ENCODE measurements at regions not wholly inside any gene's neighbourhood (a gene's known extent, or its start where the extent isn't known, plus 50 kb on each side); places are given as distances from the start of the nearest gene placed in this dataset.

DNA sequence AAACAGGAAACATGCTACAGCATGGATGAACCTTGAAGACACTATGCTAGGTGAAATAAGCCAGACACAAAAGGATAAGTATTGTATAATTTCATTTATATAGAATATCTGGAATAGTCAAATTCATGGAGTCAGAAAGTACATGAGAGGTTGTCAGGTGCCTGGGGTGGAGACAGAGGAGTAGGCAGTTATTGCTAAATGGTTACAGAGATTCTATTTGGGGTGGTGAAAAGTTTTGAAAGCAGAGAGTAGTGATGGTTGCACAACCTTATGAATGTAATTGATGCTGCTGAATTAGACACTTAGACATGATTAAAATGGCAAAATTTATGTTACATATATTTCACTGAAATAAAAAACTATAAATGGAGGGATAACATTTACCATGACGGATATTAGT lies 197.4 kb downstream of the VAPA start:
- Histone ChIP-seq H3K9me3 (ENCODE audit: control insufficient read depth, insufficient read depth, low read depth, low read length) (no peaks in the 10 kb centered on the region), H3K4me1 (ENCODE audit: control insufficient read depth, insufficient read depth, low read length) (no peaks in the 10 kb centered on the region), H3K36me3 (ENCODE audit: control insufficient read depth in 2 of 2, insufficient read depth in 1 of 2, low read length in 2 of 2) (no peaks in the 10 kb centered on the region), H3K27ac (ENCODE audit: extremely low read depth, low read depth, low read length) (no peak overlapping the region), H3K4me3 (ENCODE audit: low read depth, low read length) (no peak overlapping the region)
- TF ChIP-seq ZNF48 (tag by site-specific recombination; IDR thresholded peaks at IDR 0.05) (no peak), ZNF140 (tag by site-specific recombination; IDR thresholded peaks at IDR 0.05) (no peak), TCF7L2 (IDR thresholded peaks at IDR 0.05; ENCODE audit: borderline replicate concordance, low read depth, low read length) (no peak), GFI1B (tag by site-specific recombination; IDR thresholded peaks at IDR 0.05) (no peak), ZBTB17 (tag by site-specific recombination; IDR thresholded peaks at IDR 0.05) (no peak)
- TF ChIP-seq, protein P1, sequence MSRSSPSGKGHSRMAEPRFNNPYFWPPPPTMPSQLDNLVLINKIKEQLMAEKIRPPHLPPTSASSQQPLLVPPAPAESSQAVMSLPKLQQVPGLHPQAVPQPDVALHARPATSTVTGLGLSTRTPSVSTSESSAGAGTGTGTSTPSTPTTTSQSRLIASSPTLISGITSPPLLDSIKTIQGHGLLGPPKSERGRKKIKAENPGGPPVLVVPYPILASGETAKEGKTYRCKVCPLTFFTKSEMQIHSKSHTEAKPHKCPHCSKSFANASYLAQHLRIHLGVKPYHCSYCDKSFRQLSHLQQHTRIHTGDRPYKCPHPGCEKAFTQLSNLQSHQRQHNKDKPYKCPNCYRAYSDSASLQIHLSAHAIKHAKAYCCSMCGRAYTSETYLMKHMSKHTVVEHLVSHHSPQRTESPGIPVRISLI (tag by site-specific recombination; IDR thresholded peaks at IDR 0.05), result no peak
- TF ChIP-seq, protein P2, sequence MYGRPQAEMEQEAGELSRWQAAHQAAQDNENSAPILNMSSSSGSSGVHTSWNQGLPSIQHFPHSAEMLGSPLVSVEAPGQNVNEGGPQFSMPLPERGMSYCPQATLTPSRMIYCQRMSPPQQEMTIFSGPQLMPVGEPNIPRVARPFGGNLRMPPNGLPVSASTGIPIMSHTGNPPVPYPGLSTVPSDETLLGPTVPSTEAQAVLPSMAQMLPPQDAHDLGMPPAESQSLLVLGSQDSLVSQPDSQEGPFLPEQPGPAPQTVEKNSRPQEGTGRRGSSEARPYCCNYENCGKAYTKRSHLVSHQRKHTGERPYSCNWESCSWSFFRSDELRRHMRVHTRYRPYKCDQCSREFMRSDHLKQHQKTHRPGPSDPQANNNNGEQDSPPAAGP (tag by site-specific recombination; IDR thresholded peaks at IDR 0.05), result no peak
- ChIA-PET POLR2A (no interaction called here), CTCF (no interaction called here)

DNA sequence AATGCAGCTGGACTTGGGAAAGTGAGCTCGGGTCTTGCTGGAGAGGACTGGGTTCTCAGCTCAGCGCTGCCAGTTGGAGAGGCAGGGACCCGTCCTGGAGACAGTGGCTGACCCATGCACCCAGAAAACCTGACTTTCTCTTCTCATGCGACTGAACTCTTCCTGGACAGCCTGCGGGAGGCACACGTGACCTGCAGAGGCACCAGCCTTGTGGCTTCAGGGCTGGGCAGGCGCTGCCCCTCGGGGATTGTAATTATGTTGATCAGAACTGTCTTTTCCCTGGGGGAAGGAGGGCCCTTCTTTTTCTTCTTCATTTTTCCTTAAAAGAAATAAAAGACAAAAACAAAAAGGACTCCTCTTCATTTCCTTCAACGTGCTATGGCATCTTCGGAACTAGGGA lies 198.1 kb downstream of the VAPA start:
- Histone ChIP-seq H3K27ac (ENCODE audit: extremely low read depth, low read depth, low read length) (no peak overlapping the region), H3K4me3 (ENCODE audit: low read depth, low read length) (no peak overlapping the region), H3K4me1 (ENCODE audit: control insufficient read depth, insufficient read depth, low read length) (no peaks in the 10 kb centered on the region), H3K36me3 (ENCODE audit: control insufficient read depth in 2 of 2, insufficient read depth in 1 of 2, low read length in 2 of 2) (no peaks in the 10 kb centered on the region), H3K9me3 (ENCODE audit: control insufficient read depth, insufficient read depth, low read depth, low read length) (no peaks in the 10 kb centered on the region)
- POLR2A ChIA-PET, result no interaction called here
- CTCF ChIA-PET, result no interaction called here
- TF ChIP-seq ZNF558 (tag by site-specific recombination; IDR thresholded peaks at IDR 0.05), result no peak
- TF ChIP-seq, protein P3, sequence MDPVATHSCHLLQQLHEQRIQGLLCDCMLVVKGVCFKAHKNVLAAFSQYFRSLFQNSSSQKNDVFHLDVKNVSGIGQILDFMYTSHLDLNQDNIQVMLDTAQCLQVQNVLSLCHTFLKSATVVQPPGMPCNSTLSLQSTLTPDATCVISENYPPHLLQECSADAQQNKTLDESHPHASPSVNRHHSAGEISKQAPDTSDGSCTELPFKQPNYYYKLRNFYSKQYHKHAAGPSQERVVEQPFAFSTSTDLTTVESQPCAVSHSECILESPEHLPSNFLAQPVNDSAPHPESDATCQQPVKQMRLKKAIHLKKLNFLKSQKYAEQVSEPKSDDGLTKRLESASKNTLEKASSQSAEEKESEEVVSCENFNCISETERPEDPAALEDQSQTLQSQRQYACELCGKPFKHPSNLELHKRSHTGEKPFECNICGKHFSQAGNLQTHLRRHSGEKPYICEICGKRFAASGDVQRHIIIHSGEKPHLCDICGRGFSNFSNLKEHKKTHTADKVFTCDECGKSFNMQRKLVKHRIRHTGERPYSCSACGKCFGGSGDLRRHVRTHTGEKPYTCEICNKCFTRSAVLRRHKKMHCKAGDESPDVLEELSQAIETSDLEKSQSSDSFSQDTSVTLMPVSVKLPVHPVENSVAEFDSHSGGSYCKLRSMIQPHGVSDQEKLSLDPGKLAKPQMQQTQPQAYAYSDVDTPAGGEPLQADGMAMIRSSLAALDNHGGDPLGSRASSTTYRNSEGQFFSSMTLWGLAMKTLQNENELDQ (tag by site-specific recombination; IDR thresholded peaks at IDR 0.05; ENCODE audit: low read depth), result no peak
- TF ChIP-seq, protein P4, sequence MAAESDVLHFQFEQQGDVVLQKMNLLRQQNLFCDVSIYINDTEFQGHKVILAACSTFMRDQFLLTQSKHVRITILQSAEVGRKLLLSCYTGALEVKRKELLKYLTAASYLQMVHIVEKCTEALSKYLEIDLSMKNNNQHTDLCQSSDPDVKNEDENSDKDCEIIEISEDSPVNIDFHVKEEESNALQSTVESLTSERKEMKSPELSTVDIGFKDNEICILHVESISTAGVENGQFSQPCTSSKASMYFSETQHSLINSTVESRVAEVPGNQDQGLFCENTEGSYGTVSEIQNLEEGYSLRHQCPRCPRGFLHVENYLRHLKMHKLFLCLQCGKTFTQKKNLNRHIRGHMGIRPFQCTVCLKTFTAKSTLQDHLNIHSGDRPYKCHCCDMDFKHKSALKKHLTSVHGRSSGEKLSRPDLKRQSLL (tag by site-specific recombination; IDR thresholded peaks at IDR 0.05), result no peak
- TF ChIP-seq SETDB1 (IDR thresholded peaks at IDR 0.05; ENCODE audit: insufficient read length, low read length), result no peak
- no peak for TF ChIP-seq IKZF3 (tag by site-specific recombination; IDR thresholded peaks at IDR 0.05)
- no peak for TF ChIP-seq ZNF350 (tag by site-specific recombination; IDR thresholded peaks at IDR 0.05)
- no peak for TF ChIP-seq ZNF664 (tag by site-specific recombination; IDR thresholded peaks at IDR 0.05)
- TF ChIP-seq SP3 (tag by site-specific recombination; IDR thresholded peaks at IDR 0.05), result no peak
- no peak for TF ChIP-seq GLIS2 (tag by site-specific recombination; IDR thresholded peaks at IDR 0.05)
- no peak for TF ChIP-seq YY1 (tag by site-specific recombination; IDR thresholded peaks at IDR 0.05)
- TF ChIP-seq, protein P5, sequence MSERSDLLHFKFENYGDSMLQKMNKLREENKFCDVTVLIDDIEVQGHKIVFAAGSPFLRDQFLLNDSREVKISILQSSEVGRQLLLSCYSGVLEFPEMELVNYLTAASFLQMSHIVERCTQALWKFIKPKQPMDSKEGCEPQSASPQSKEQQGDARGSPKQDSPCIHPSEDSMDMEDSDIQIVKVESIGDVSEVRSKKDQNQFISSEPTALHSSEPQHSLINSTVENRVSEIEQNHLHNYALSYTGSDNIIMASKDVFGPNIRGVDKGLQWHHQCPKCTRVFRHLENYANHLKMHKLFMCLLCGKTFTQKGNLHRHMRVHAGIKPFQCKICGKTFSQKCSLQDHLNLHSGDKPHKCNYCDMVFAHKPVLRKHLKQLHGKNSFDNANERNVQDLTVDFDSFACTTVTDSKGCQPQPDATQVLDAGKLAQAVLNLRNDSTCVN (tag by site-specific recombination; optimal IDR thresholded peaks at IDR 0.05), result no peak
- no peak for TF ChIP-seq ZNF777 (tag by site-specific recombination; IDR thresholded peaks at IDR 0.05; ENCODE audit: borderline replicate concordance)
- TF ChIP-seq, protein P6, sequence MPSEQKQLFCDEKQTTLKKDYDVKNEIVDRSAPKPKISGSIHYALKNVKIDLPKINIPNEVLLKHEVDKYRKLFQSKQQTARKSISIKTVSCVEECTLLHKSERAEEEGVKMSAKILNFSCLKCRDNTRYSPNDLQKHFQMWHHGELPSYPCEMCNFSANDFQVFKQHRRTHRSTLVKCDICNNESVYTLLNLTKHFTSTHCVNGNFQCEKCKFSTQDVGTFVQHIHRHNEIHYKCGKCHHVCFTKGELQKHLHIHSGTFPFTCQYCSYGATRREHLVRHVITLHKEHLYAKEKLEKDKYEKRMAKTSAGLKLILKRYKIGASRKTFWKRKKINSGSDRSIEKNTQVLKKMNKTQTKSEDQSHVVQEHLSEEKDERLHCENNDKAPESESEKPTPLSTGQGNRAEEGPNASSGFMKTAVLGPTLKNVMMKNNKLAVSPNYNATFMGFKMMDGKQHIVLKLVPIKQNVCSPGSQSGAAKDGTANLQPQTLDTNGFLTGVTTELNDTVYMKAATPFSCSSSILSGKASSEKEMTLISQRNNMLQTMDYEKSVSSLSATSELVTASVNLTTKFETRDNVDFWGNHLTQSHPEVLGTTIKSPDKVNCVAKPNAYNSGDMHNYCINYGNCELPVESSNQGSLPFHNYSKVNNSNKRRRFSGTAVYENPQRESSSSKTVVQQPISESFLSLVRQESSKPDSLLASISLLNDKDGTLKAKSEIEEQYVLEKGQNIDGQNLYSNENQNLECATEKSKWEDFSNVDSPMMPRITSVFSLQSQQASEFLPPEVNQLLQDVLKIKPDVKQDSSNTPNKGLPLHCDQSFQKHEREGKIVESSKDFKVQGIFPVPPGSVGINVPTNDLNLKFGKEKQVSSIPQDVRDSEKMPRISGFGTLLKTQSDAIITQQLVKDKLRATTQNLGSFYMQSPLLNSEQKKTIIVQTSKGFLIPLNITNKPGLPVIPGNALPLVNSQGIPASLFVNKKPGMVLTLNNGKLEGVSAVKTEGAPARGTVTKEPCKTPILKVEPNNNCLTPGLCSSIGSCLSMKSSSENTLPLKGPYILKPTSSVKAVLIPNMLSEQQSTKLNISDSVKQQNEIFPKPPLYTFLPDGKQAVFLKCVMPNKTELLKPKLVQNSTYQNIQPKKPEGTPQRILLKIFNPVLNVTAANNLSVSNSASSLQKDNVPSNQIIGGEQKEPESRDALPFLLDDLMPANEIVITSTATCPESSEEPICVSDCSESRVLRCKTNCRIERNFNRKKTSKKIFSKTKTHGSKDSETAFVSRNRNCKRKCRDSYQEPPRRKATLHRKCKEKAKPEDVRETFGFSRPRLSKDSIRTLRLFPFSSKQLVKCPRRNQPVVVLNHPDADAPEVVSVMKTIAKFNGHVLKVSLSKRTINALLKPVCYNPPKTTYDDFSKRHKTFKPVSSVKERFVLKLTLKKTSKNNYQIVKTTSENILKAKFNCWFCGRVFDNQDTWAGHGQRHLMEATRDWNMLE (tag by site-specific recombination; conservative IDR thresholded peaks at IDR 0.05; ENCODE audit: low read depth), result no peak
